GM21381 (cell line): ENCODE measurements at regions not wholly inside any gene's neighbourhood (a gene's known extent, or its start where the extent isn't known, plus 50 kb on each side); places are given as distances from the start of the nearest gene placed in this dataset.
"Not testable (repeated sequence)": the region's sequence is repeated elsewhere in the genome, so short reads cannot be mapped to it uniquely, and the experiment has no call there.

Experiments used
- ATAC-seq: cut with Tn5 transposase; IDR thresholded peaks from one replicate; pipeline ENCODE4 v1.9.1; 2021; ENCODE audit warnings: mild to moderate bottlenecking, moderate library complexity; ENCODE audit not compliant: unreplicated experiment

- ATAC-seq = no peak
These were observed 246.7 kb downstream of the SHOX2 start for GRCh38 chr3:157859541-157859940.

GRCh38 chr3:157858821-157859220, 247.4 kb downstream of the SHOX2 start:
- ATAC-seq = no peak

GRCh38 chr3:157857440-157857839, 248.8 kb downstream of the SHOX2 start:
- ATAC-seq = no peak

- ATAC-seq = no peak
These were observed 249.9 kb downstream of the SHOX2 start for GRCh38 chr3:157856078-157856939.

GRCh38 chr3:157845839-157846238, 260.4 kb downstream of the SHOX2 start:
- not testable (repeated sequence) for ATAC-seq

GRCh38 chr3:157844800-157845565, 261.2 kb downstream of the SHOX2 start:
- ATAC-seq = no peak

- no peak for ATAC-seq
These were observed 262.0 kb downstream of the SHOX2 start for GRCh38 chr3:157844216-157844615.

- ATAC-seq = no peak
These were observed 265.2 kb downstream of the SHOX2 start for GRCh38 chr3:157841029-157841428.

- ATAC-seq = no peak
These were observed 265.7 kb downstream of the SHOX2 start for GRCh38 chr3:157840564-157840963.

GRCh38 chr3:157838457-157838856, 267.8 kb downstream of the SHOX2 start:
- ATAC-seq = no peak

GRCh38 chr3:157837336-157837735, 268.9 kb downstream of the SHOX2 start:
- ATAC-seq = no peak

- no peak for ATAC-seq
These were observed 270.2 kb downstream of the SHOX2 start for GRCh38 chr3:157836022-157836421.

- ATAC-seq = no peak
These were observed 273.6 kb downstream of the SHOX2 start for GRCh38 chr3:157832588-157832987.

GRCh38 chr3:157830556-157831236, 275.5 kb downstream of the SHOX2 start:
- ATAC-seq = no peak

GRCh38 chr3:157829786-157830185, 276.4 kb downstream of the SHOX2 start:
- ATAC-seq = no peak

GRCh38 chr3:157824281-157824680, 281.9 kb downstream of the SHOX2 start:
- ATAC-seq = no peak

GRCh38 chr3:157823050-157823449, 283.2 kb downstream of the SHOX2 start:
- ATAC-seq = no peak

- no peak for ATAC-seq
These were observed 286.1 kb downstream of the SHOX2 start for GRCh38 chr3:157820157-157820517.

GRCh38 chr3:157819270-157820156, 286.7 kb downstream of the SHOX2 start:
- no peak for ATAC-seq

GRCh38 chr3:157816896-157817295, 289.3 kb downstream of the SHOX2 start:
- ATAC-seq = no peak

GRCh38 chr3:157816296-157816695, 289.9 kb downstream of the SHOX2 start:
- no peak for ATAC-seq
